ENCODE measurements at regions not wholly inside any gene's neighbourhood (a gene's known extent, or its start where the extent isn't known, plus 50 kb on each side); places are given as distances from the start of the nearest gene placed in this dataset.
A peak's percentile ranks its signal among the peaks of the same experiment; 100 is the strongest.

- Histone ChIP-seq H3K4me1 (peaks cover 55% of the 10 kb centered on the region), H3K27me3 (replicated peaks; ENCODE audit: control insufficient read depth, insufficient read depth, low read length) (no peaks in the 10 kb centered on the region), H3K4me3 (ENCODE audit: low read depth, low read length) (no peak overlapping the region), H3K9me3 (no peaks in the 10 kb centered on the region), H3K36me3 (ENCODE audit: control insufficient read depth, insufficient read depth, low read length) (no peaks in the 10 kb centered on the region)
- no peaks in the 10 kb centered on the region for H3K9me3 Mint-ChIP-seq (ENCODE audit: unreplicated experiment)
- POLR2A ChIA-PET = interaction anchor here (0.7 to 1.2 kb wide), 2 partner anchors 73 to 185 kb away, joined by 3 read pairs; no protein-coding TSS in a partner anchor
- H3K4me1 Mint-ChIP-seq (ENCODE audit: low read depth, unreplicated experiment) = peaks cover 36% of the 10 kb centered on the region
- no peaks in the 10 kb centered on the region for H3K36me3 Mint-ChIP-seq (ENCODE audit: insufficient read depth, unreplicated experiment)
- H3K4me3 Mint-ChIP-seq (ENCODE audit: unreplicated experiment) = no peak overlapping the region
- DNase-seq = no peak
- CTCF ChIA-PET = interaction anchor here (2.5 kb wide), 1 partner anchor 40 kb away, joined by 16 read pairs; no protein-coding TSS in a partner anchor
- BruUV-seq (replicated peaks) = TSS peak; percentile 61
- intact Hi-C loops (cut with micrococcal nuclease; ENCODE audit: unreplicated experiment) = loop anchor here (1.0 to 2.0 kb wide), 4 partner anchors 7 to 60 kb away; no protein-coding TSS in a partner anchor
- TF ChIP-seq CTCF (IDR thresholded peaks at IDR 0.05; ENCODE audit: insufficient read depth in 1 of 2, low read depth in 1 of 2, low read length in 1 of 2, severe bottlenecking in 1 of 2, unreplicated experiment in 1 of 2) = no peak
- peak overlapping the region; percentile 83 for H3K27ac Mint-ChIP-seq (ENCODE audit: unreplicated experiment)
- no peaks in the 10 kb centered on the region for H3K27me3 Mint-ChIP-seq (ENCODE audit: insufficient read depth, unreplicated experiment)
Observed at GRCh38 chr1:234538930-234539649, 60.1 kb upstream of the TARBP1 start.

- no peaks in the 10 kb centered on the region for H3K9me3 ChIP-seq
- no peaks in the 10 kb centered on the region for H3K27me3 ChIP-seq (replicated peaks; ENCODE audit: control insufficient read depth, insufficient read depth, low read length)
- no peaks in the 10 kb centered on the region for H3K36me3 ChIP-seq (ENCODE audit: control insufficient read depth, insufficient read depth, low read length)
- BruUV-seq (replicated peaks) = no TSS peak
- H3K9me3 Mint-ChIP-seq (ENCODE audit: unreplicated experiment) = no peaks in the 10 kb centered on the region
- POLR2A ChIA-PET = interaction anchor here (0.7 to 1.2 kb wide), 4 partner anchors 39 to 622 kb away, joined by 3 to 4 read pairs (median 3); no protein-coding TSS in a partner anchor
- H3K4me1 Mint-ChIP-seq (ENCODE audit: low read depth, unreplicated experiment) = peaks cover 34% of the 10 kb centered on the region
- H3K27ac Mint-ChIP-seq (ENCODE audit: unreplicated experiment) = peak overlapping the region; percentile 83
- H3K27me3 Mint-ChIP-seq (ENCODE audit: insufficient read depth, unreplicated experiment) = no peaks in the 10 kb centered on the region
- DNase-seq = peak; percentile 77 to 87
- intact Hi-C loops (cut with micrococcal nuclease; ENCODE audit: unreplicated experiment) = loop anchor here (1.0 to 2.0 kb wide), 4 partner anchors 8 to 61 kb away; no protein-coding TSS in a partner anchor
- peak overlapping the region; percentile 13 for H3K4me3 Mint-ChIP-seq (ENCODE audit: unreplicated experiment)
- no peak for TF ChIP-seq CTCF (IDR thresholded peaks at IDR 0.05; ENCODE audit: insufficient read depth in 1 of 2, low read depth in 1 of 2, low read length in 1 of 2, severe bottlenecking in 1 of 2, unreplicated experiment in 1 of 2)
- no peak overlapping the region for H3K4me3 ChIP-seq (ENCODE audit: low read depth, low read length)
- peaks cover 48% of the 10 kb centered on the region for H3K4me1 ChIP-seq
- CTCF ChIA-PET = interaction anchor here (0.9 to 2.5 kb wide), 2 partner anchors 30 to 39 kb away, joined by 3 to 16 read pairs; no protein-coding TSS in a partner anchor
- no peaks in the 10 kb centered on the region for H3K36me3 Mint-ChIP-seq (ENCODE audit: insufficient read depth, unreplicated experiment)
Observed at GRCh38 chr1:234538062-234538731, 59.2 kb upstream of the TARBP1 start.

- TF ChIP-seq CTCF (IDR thresholded peaks at IDR 0.05; ENCODE audit: insufficient read depth in 1 of 2, low read depth in 1 of 2, low read length in 1 of 2, severe bottlenecking in 1 of 2, unreplicated experiment in 1 of 2) = no peak
- Histone ChIP-seq H3K9me3 (no peaks in the 10 kb centered on the region), H3K36me3 (ENCODE audit: control insufficient read depth, insufficient read depth, low read length) (no peaks in the 10 kb centered on the region), H3K4me1 (peaks cover 48% of the 10 kb centered on the region), H3K4me3 (ENCODE audit: low read depth, low read length) (no peak overlapping the region), H3K27me3 (replicated peaks; ENCODE audit: control insufficient read depth, insufficient read depth, low read length) (no peaks in the 10 kb centered on the region)
- intact Hi-C loops (cut with micrococcal nuclease; ENCODE audit: unreplicated experiment) = no loop called here
- BruUV-seq (replicated peaks) = no TSS peak
- no peak for DNase-seq
- Mint-ChIP-seq H3K27me3 (ENCODE audit: insufficient read depth, unreplicated experiment) (no peaks in the 10 kb centered on the region), H3K9me3 (ENCODE audit: unreplicated experiment) (no peaks in the 10 kb centered on the region), H3K4me3 (ENCODE audit: unreplicated experiment) (no peak overlapping the region), H3K4me1 (ENCODE audit: low read depth, unreplicated experiment) (peaks cover 43% of the 10 kb centered on the region), H3K27ac (ENCODE audit: unreplicated experiment) (peak overlapping the region; percentile 83), H3K36me3 (ENCODE audit: insufficient read depth, unreplicated experiment) (no peaks in the 10 kb centered on the region)
- ChIA-PET CTCF (interaction anchor here (0.9 to 2.5 kb wide), 2 partner anchors 29 to 38 kb away, joined by 3 to 16 read pairs; no protein-coding TSS in a partner anchor), POLR2A (no interaction called here)
Observed at GRCh38 chr1:234537236-234537635, 58.3 kb upstream of the TARBP1 start.

All from Caco-2 (cell line).